ENCODE measurements at regions not wholly inside any gene's neighbourhood (a gene's known extent, or its start where the extent isn't known, plus 50 kb on each side); places are given as distances from the start of the nearest gene placed in this dataset.
"Not testable (repeated sequence)": the region's sequence is repeated elsewhere in the genome, so short reads cannot be mapped to it uniquely, and the experiment has no call there.

DNA sequence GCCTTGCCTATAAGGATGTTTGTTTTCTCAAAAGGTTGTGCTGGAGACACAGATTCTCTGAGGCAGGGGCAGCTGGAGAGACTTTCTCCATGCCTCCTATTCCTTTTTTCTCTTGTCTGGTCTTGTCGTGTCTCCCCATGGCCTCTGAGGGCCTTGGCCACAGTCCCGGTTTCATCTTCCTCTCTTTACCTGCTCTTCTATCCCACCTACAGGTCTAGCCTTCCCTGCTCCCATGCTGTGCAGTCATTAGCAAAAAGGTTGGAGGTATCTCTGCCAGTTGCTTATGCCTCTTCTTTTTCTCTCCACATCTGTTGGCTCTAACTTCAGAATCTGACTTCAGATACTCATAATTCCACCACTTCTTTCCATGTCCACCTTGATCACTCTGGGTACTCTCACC lies 191.1 kb downstream of the IL20RB start:
- no peak overlapping the region for H3K4me3 ChIP-seq (ENCODE audit: low read depth, low read length)
- no peak for DNase-seq (ENCODE audit: low read depth)
- TF ChIP-seq, protein P1, sequence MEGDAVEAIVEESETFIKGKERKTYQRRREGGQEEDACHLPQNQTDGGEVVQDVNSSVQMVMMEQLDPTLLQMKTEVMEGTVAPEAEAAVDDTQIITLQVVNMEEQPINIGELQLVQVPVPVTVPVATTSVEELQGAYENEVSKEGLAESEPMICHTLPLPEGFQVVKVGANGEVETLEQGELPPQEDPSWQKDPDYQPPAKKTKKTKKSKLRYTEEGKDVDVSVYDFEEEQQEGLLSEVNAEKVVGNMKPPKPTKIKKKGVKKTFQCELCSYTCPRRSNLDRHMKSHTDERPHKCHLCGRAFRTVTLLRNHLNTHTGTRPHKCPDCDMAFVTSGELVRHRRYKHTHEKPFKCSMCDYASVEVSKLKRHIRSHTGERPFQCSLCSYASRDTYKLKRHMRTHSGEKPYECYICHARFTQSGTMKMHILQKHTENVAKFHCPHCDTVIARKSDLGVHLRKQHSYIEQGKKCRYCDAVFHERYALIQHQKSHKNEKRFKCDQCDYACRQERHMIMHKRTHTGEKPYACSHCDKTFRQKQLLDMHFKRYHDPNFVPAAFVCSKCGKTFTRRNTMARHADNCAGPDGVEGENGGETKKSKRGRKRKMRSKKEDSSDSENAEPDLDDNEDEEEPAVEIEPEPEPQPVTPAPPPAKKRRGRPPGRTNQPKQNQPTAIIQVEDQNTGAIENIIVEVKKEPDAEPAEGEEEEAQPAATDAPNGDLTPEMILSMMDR (IDR thresholded peaks at IDR 0.05; ENCODE audit: low read depth, low read length, missing control alignments) = no peak

DNA sequence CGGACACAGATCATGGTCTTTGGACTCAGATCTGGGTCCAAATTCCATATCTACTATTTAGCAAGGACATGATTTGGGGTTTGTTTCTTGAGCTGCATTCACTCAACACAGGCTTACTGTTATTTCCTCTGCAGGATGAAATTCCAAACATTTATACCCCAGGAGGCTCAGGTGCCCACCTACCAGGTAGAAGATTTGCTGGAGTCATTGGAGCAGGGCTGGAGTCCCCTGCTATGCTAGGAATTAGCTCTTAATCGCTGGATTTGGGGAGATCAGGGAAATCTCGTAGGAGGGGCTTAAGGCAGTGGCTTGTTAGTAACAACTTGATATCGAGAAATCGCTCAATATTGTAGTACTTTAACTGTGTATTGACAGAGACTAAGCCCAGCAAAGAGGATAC lies 193.0 kb downstream of the IL20RB start:
- DNase-seq (ENCODE audit: low read depth) = no peak
- TF ChIP-seq, protein P1 (IDR thresholded peaks at IDR 0.05; ENCODE audit: low read depth, low read length, missing control alignments) = no peak
- H3K4me3 ChIP-seq (ENCODE audit: low read depth, low read length) = no peak overlapping the region

DNA sequence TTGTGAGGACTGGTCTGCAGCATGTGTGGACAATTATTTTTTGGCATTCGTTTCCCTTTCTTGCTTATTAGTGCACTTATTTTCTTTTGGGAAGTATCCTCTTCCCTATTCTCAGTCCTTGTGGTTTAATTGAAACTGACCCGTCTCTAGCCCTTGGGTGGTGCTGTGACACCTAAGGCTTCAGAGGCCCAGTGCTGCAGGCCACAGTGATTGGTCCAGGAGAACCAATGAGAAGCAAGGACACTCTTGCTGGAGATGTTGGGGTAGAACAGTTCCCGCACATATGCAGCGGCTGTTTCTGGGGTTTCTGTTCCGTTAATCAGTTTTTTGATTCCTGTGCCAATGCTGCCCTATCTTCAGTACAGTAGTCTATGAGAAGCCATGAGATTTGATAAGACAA lies 195.3 kb downstream of the IL20RB start:
- not testable (repeated sequence) for DNase-seq (ENCODE audit: low read depth); H3K4me3 ChIP-seq (ENCODE audit: low read depth, low read length)

DNA sequence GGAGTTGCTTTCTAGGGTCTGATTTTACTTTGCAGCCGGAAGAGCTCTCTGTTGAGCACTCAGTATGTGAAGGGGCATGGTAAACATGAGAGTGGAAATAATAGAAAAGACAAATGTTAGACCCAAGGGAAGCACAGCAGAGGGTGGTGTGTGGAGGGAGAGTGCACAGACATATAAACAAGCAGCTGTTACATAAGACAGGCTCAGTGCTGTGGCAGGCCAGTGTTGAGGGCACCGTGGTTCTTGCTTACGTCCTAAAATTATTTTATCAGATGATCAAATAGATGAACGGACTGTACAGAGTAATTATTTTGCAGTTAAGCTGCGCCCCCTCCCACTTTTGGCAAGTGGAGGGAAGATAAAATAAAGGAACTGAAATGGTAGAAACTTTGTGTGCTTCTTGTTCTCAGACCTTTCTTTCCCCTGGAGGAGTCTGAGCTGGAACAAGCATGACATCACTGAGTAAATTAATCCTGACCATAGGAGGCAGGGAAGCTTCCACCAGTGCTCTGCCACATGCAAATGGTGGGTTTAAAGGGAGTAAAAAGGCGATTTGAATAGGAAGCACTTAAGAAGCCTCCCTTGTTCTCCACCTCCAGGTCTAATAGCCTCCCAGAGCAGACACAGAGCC lies 205.6 kb downstream of the IL20RB start:
- DNase-seq (ENCODE audit: low read depth) = no peak
- H3K4me3 ChIP-seq (ENCODE audit: low read depth, low read length) = no peak overlapping the region
- TF ChIP-seq, protein P1 (IDR thresholded peaks at IDR 0.05; ENCODE audit: low read depth, low read length, missing control alignments) = no peak

DNA sequence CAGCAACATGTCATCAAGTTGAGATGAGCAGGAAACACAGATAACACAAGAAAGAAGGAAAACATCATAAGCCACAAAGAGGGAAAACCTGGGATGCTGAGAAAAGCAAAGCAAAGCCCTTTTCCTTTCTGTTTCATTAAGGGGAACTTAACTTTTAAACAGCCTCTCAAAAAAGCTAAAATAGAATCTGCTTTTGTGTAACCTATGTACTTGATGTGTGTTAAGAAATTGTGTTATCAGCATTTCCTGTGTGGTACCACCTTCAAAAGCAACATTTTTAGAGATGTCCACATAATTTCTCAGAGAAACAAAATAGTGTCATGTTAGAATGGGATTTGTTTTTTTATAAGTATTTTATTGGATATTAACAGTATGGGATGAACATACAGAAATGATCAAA lies 206.2 kb downstream of the IL20RB start:
- H3K4me3 ChIP-seq (ENCODE audit: low read depth, low read length) = no peak overlapping the region
- TF ChIP-seq, protein P1 (IDR thresholded peaks at IDR 0.05; ENCODE audit: low read depth, low read length, missing control alignments) = no peak
- DNase-seq (ENCODE audit: low read depth) = no peak

DNA sequence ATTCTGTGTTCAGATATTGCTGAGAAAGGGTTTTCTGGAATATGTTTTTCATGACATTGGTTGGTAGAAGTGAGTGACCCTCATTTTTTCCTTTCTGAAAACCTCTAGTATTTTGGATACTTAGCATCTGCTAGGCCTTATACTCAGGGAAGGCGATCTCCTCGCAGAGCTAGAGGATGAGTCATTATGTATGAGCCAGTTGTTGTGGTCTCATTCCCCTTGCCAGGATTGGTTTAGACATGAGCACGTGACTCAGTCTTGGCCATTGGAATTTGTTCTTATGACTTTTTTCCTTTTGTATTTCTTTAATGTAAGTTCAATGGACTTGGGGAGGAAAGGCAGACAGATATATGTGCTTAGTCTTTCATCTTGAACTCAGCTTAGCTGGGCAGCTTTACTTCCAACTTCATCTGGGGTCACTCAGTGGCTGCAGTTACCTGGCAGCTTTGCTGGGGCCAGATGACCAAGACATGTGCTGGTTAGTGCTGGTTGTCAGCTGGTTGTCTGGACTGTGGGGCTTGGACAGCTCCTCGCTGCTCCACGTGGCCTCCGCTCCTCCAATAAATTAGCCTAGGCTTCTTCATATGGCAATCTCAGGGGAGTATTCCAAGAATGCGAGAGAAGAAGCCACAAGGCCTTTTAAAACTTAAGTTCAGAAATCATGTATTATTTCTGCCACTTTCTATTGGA lies 207.5 kb downstream of the IL20RB start:
- TF ChIP-seq, protein P1 (IDR thresholded peaks at IDR 0.05; ENCODE audit: low read depth, low read length, missing control alignments) = no peak
- no peak overlapping the region for H3K4me3 ChIP-seq (ENCODE audit: low read depth, low read length)
- DNase-seq (ENCODE audit: low read depth) = no peak

DNA sequence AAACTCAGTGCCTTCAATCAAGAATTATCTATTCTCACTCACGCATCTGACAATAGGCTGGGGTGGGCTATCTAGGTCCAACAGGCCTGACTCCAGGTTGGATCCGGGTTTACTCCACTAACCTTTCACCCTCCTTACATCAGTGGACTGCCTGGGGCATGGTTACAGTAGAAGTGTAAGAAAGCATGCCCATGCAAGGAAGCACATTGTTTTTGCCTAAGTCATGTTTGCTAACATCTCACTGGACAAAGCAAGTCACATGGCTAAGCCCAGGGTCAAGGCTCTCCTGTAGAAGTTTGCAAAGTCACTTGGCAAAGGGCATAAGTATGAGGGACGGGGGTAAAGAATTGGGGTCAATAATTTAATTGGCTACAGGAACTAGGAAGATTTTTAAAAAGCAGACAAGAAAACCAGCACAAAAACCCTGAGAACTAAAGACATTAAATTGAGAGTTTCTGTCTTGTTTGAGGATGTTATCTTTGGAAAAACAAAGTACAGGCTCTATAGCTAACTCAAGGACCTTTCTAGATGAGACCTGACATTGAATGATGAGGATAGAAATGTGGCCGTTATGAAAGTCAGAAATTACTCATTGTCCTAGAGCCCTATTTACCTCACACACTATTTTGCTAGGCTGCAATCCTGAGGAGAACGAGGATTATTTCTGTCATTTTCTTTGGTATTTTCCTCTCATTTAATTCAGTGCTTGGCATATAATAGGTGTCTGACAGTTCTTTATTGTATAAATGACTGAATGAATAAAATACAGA lies 214.2 kb downstream of the IL20RB start:
- DNase-seq (ENCODE audit: low read depth) = no peak
- TF ChIP-seq, protein P1 (IDR thresholded peaks at IDR 0.05; ENCODE audit: low read depth, low read length, missing control alignments) = no peak
- no peak overlapping the region for H3K4me3 ChIP-seq (ENCODE audit: low read depth, low read length)

Measured in GM12864 (cell line).